GM19240 (cell line): ENCODE measurements at regions not wholly inside any gene's neighbourhood (a gene's known extent, or its start where the extent isn't known, plus 50 kb on each side); places are given as distances from the start of the nearest gene placed in this dataset.
"Not testable (repeated sequence)": the region's sequence is repeated elsewhere in the genome, so short reads cannot be mapped to it uniquely, and the experiment has no call there.

ENCODE experiments used
- DNase-seq: peaks from one replicate; pipeline ENCODE4 v3.0.0; 2011; ENCODE audit warnings: low spot score; ENCODE audit not compliant: insufficient read length

GRCh38 chrX:7389576-7389975 lies 241.6 kb upstream of the PUDP start:
- no peak for DNase-seq

DNA sequence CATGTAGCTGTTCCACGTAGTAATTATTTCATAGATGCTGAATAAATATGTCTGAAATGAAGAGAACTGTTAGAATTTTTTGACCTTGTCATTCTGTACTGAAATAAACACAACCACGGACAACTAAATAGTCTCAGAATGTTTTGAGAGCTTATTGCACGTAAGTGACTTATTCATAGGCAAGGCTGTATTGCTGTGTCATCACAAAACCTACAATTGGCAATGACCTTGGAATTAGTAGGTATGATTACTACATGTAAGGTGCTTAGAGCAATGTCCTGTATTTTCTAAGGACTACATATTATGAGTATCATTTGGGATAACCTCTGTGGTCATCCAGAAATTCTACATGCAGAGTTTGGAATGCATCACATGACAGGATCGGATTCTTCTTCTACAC lies 237.2 kb upstream of the PUDP start:
- no peak for DNase-seq

DNA sequence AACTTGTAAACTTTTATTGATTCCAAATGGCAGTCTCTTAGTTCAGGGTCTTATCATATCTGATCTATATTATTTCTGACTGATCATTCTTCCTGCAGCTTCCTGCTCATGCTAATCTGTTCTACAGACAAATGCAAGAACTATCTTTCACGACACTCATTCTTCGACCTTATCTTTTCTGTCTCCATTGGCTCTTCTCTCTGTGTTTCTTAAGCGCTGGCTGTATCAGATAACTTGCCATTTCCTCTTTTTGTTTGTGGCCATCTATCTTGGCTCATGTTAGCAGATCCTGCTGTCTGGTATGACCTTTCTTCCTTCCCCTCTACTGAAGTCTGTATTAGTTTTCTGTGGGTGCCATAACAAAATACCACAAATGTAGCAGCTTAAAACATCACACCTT lies 230.5 kb upstream of the PUDP start:
- DNase-seq, result no peak

DNA sequence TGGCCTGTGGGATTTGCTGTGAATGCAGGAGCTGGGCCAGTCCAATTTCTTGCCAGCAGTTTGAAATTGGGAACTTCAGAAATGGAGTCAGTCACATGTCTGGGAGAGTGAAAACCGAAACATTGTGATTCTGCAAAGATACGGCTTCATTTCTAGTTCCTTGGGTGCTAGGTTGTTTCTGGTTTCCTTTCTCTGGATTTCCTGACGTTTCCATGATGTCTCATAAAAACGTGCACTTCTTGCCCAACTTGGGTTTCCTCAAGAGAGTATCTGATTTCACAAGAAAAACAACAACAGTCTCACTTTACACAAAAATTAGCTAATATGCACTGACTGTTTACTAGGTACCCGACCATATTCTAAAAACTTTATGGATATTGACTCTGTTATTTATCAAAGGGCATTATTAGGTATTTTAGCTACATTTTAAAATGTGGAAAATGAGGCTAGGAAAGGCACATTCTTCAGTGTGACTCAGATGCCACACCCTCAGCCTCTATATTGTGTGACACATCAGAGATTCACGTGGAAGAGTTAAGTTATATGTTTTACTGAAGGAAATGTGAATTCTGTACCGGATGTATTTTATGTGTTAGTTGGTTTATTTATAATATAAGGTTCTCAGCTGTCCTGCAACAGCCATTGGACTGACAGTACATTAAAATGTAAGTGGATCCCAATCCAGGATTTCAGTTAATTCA lies 225.0 kb upstream of the PUDP start:
- no peak for DNase-seq

DNA sequence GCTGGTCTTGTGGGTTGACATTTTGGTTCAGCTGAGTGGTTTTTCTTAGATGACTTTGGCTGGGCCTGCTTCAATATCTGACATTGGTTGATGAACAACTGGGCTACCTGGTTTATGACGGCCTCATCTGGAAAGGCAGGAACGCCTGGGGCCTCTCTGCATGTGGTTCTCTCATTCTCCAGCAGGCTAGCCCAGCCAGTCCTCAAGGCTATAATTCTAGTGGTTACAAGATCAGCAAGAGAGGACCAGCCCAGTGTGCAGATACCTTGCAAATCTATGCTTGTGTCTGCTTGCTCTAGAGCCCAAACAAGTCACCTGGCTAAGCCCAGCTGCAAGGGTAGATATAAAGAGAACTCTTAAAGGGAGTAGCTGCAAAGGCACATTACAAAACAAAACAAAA lies 214.2 kb upstream of the PUDP start:
- no peak for DNase-seq

DNA sequence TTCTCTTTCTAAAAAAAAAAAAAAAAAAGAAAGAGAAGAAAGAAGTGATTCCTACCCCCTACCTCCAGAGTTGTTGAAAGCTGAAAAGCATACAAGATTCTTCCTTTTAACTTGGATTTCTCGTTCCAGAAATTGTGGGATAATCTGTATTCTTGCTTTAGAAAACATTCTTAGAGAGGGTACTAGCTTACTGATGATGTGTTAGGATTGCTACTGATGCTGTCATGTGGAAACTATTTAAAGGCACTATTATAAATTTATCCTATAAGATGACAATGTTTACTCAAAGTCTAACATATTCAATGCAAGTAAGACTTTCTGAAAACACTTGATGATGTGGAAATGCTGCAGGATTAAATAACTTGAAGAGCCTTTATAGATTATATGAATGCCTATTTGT lies 204.0 kb upstream of the PUDP start:
- DNase-seq, result no peak

GRCh38 chrX:7347465-7347864 lies 199.5 kb upstream of the PUDP start:
- DNase-seq, result no peak

DNA sequence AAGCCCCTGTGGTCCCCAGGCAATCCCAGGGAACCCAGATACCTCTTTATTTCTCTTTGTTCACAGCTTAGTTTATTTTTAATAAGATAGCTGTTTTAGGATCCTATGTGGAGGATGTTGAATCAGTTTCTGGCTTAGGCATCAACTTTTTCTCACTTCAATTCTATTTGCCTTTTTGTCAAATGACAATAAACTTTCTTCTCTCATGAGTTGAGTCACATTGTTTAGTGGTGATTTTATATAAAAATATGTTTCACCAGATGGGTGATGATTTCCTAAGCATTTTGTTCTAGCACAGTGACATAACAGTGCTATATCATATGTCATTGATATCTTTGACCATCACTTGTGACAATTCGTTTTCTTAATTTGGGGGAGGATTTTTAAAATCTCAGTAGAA lies 198.1 kb upstream of the PUDP start:
- DNase-seq, result no peak

DNA sequence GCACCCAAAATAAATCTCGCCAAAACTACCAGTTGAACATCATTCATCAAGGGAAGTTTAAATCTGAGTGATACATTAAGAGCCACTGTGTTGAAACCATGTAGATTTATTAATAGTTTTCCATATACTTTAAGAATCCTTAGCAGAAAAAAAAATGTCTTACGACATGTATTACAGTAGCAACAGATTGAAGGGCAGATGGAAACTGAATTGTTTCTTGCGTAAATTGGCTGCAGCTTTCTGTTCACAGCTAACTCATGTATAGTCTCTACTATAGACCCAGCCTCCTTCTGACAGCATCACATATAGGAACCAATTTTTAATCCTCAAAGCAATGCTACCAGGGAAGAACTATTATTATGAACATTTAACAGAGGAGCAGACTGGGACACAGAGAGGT lies 195.2 kb upstream of the PUDP start:
- DNase-seq, result no peak

DNA sequence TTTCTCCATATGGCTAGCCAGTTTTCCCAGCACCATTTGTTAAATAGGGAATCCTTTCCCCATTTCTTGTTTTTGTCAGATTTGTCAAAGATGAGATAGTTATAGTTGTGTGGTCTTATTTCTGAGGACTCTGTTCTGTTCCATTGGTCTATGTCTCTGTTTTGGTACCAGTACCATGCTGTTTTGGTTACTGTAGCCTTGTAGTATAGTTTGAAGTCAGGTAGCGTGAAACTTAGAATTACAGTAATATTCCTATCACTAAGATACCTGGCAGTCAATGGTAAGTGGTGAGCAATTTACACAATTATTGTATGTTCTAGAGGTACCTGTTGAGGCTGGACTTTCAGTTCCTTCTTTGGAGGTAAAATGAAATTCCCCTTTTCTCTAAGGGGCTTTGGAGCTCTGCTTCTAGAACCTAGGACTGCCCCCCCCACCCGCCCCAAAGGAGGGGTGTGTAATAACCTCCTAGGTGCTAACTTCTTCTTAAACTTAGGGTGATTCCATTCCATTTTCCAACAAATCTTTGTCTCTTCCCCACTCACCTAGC lies 187.9 kb upstream of the PUDP start:
- not testable (repeated sequence) for DNase-seq

DNA sequence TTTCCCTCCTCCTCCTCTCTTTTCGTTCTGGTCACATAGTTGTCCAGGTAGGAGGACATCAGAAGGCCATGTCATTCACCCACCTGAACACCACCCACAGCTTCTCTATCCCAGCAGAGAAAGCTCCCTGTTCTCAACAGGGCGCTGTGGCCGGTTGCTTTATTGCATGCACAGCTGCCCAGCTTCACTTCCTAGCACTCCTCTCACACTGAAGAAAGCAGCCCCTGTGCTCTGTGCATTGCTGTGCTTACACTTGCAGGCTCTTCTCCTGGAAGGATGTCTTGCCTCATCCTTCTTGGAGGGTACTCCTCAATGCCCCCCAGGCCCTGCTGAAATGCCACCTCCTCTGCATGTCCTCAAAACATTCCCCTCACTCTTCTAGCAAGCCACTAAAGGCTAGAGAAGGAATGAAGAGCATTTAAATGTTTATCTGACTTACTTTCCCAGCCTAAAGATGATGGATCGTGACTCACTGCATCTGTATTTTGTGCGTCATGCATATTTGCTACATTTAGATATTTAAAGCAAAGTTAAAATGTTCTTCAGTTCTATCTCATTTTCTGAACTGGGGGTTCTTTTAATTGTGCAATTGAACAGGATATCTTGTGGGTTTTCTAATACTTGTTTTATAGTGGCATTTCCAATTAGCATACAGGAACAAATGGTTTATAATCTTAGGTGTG lies 186.4 kb upstream of the PUDP start:
- no peak for DNase-seq

DNA sequence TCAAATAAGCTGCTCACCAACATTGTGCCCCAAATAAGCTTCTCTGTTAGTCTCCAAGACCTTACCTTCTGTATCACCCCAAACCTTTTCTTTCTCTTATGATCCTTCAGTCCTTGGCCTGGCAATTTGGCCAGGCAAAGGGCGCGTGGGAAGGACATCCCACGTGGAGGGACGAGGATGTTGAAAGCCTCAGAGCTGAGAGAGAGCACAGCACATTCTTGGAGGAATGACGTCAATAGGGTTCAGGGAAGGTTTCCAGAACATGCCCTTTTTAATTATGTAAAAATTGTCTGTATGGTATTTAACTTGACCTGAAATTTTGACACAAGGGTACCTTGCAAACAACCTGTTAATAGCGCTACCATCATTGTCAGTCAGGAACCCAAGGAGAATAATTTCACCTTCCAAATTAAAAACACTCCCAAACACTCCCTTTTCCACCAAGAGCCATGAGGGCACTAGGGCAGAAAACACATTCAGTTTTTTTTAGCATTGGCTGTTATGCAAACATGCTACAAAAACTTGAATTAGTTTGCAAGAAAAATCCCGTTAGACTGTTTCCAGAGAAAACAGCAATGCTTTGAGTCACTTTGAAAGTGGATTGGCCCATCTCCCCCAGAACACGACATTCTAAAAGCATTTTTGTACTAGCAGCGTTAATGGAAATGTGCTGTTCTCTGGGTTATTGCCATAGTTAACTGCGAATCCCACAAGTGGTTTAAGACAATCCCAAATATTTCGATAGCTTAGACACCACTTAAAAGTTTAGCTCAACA lies 183.2 kb upstream of the PUDP start:
- no peak for DNase-seq

GRCh38 chrX:7330556-7330955 lies 182.6 kb upstream of the PUDP start:
- DNase-seq, result no peak

GRCh38 chrX:7318661-7319060 lies 170.7 kb upstream of the PUDP start:
- no peak for DNase-seq

DNA sequence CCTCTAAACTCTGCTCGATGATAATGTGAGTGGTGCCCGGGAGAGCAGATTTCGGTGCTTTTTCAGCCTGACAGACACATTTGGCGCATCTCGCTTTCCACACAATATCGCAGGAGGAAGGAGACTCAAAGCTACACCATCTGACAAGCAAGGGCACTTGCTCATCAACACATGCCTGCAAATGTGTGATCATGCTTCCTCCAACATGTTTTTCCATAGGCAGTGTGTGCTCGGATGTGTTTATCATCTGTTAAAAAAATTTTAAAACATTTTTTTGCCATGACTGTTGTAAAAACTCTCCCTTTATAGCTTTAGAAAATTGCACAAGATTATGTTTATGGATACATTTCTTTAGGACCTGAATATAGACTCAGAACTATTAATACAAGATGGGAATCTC lies 170.3 kb upstream of the PUDP start:
- no peak for DNase-seq

DNA sequence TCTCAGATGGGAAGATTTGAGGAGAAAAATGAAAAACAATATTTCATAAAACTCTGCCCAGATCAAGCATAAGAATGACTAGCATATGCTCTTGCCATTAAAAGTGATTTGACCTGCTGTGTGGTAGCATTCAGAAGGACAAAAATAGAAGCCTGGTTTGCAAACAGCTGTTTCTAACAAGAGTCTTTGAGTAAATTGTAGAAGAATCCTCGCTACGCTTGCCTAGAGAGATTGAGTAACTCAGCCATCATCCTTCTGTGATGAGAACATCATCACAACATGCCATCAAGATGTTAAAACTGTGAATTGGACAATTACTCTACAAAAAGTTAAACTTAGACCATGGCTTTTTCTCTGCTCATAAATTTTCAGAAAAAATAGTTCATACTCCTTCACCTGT lies 168.9 kb upstream of the PUDP start:
- DNase-seq, result no peak

DNA sequence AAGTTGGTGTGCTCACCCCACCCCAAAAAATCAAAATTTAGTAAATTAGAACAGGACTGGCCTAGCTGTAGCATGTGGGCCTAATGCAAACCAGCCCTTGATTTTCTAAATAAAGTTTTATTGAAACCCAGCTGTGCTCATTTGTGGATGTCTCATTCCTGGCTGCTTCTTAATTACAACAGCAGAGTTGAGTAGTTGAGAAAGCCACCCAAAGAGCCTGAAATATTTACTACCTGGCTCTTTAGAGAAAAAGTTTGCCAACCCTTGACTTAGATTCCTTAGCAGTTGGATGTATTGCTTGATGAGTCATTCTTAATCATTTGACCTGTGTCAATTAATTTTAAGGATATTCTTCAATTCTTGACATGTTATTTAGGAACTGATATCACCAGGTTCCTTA lies 168.3 kb upstream of the PUDP start:
- DNase-seq, result no peak

DNA sequence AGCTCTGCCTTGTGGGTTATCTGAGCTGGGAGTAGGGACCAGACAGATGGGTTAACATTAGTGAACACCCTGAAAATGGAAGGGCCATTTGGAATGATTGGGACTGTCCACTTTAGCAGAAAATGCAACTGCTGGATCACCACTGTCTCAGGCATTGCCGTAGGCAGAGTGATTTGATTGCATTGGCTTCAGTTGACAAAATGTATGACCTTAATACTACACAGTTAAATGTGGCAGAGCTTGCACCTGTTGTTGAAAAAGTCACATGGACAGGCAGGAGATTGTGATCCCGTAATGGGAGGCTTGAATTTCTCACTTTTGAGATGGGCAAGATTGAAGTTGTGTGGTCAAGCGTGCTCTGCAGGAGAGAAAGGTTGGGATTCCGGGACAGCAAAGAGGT lies 166.5 kb upstream of the PUDP start:
- DNase-seq, result no peak

DNA sequence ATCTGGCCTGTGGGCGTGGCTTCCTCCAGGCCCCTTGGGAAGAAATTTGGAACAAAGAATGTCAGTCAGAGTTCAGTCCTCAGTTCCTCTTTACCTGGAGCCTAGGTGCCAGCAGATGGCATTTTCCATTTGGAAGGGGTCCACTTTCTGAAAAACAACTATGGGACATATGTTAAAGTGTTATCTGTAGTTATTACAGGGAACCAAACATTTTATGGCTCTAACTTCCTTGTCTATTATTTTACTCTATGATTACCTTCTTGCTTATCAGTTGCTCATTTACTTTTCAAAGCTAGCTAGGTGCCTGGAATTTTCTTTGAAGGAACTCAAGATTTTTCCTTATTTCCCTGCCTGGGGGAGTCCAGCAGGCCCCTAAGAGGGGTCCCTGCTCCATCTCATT lies 159.8 kb upstream of the PUDP start:
- DNase-seq, result no peak

DNA sequence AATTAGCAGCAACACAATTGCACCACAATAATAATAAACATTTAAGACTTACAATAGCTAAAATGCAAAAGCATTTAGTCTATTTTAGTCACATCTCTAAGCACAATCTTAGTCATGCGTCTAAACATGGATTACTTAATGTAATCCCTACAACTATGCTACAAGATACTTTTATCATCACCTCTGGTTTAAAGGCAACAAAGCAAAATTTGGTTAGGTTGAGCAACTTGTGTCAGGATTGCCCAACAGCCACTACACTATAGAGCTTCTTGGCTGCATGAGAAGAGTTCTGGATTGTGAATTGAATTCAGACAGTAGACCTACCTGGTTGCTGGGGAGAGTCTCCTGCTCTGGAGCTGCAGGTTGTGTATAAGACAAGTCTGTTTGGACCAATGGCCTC lies 146.5 kb upstream of the PUDP start:
- DNase-seq, result no peak

DNA sequence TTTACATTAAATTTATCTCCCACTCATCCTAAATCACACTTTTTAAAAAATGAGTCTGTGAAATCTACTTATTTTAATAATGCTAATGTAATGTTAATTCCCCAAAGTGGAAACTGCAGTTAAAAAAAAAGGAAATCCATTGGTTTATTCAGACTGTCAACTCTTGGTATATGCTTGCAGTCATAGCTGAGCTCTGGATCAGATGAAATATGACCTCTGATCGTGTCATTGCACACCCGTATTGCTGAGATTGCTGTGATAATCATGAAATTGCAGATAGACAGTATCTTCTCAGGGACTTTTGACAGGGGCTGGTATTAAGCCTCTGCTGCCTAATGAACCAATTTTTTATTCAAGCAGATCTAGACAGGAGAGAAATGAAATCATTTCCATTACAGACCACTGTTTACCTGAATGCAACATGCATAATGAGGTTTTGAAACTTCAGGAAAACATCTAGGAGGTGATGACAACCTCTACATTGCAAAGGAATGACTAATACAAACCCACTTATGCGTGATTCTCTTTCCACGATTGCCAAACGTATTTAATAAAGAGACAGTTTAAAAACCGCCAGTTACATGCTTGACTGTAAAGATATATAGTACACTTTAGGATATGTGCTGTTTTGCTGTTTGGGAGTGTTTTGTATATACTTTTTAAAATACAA lies 138.3 kb upstream of the PUDP start:
- DNase-seq, result no peak

DNA sequence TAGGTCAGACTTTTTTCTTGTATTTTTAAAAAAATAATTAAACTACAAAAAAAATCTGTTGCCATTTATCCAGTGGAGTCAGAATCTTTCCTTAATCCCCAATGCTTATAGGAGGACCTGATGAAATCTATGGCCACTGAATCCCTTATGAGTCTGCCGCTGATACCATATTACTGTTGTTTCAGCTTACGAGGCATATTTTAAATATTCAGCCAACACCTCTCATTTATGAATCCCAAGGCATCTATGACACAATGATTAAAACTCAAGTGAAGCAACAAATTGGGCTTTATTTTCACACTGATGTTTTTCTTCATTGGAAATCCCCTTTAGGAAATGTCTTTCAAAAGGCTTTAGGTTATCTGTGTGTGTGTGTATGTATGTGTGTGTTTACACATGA lies 137.8 kb upstream of the PUDP start:
- no peak for DNase-seq
